ENCODE measurements at regions not wholly inside any gene's neighbourhood (a gene's known extent, or its start where the extent isn't known, plus 50 kb on each side); places are given as distances from the start of the nearest gene placed in this dataset.

- no peaks in the 10 kb centered on the region for H3K9me3 ChIP-seq (ENCODE audit: control insufficient read depth, low read depth, low read length)
- Mint-ChIP-seq H3K4me1 (no peaks in the 10 kb centered on the region), H3K4me3 (no peak overlapping the region), H3K36me3 (ENCODE audit: insufficient read depth in 1 of 3, low read depth in 3 of 3) (peaks cover 4 to 10% (median 4%) of the 10 kb centered on the region in 3 experiments; a peak in 5 of 7 replicates), H3K27ac (no peak overlapping the region), H3K27me3 (ENCODE audit: low read depth) (no peaks in the 10 kb centered on the region), H3K9me3 (peaks cover 12 to 20% of the 10 kb centered on the region in 2 experiments)
- H3K4me1 ChIP-seq (ENCODE audit: insufficient read depth, low read length): no peaks in the 10 kb centered on the region
- H3K27me3 ChIP-seq (ENCODE audit: insufficient read depth, low read length): no peaks in the 10 kb centered on the region
- no peak overlapping the region for H4K91ac ChIP-seq (ENCODE audit: insufficient read length, low read depth, low read length)
- H3K23me2 ChIP-seq (ENCODE audit: insufficient read length, low read depth, low read length, poor library complexity, severe bottlenecking): no peaks in the 10 kb centered on the region
- H2BK20ac ChIP-seq (ENCODE audit: low read depth, low read length, poor library complexity, severe bottlenecking): no peak overlapping the region
- no peak overlapping the region for H3K18ac ChIP-seq (ENCODE audit: insufficient read length, low read depth, low read length)
- no peaks in the 10 kb centered on the region for H3K79me1 ChIP-seq (ENCODE audit: insufficient read depth, low read depth, low read length, poor library complexity, severe bottlenecking)
- no peak overlapping the region for H3K4ac ChIP-seq (ENCODE audit: low read depth, low read length)
- no peak overlapping the region for H3T11ph ChIP-seq (ENCODE audit: low read length)
- H2AFZ ChIP-seq (ENCODE audit: low read length): no peak overlapping the region
- no peaks in the 10 kb centered on the region for H3K79me2 ChIP-seq (ENCODE audit: insufficient read depth, low read length)
- no peak overlapping the region for H3K56ac ChIP-seq (ENCODE audit: insufficient read length, low read depth, low read length)
- no peak overlapping the region for H3K14ac ChIP-seq (ENCODE audit: insufficient read depth, low read length)
- no peak for DNase-seq
- no peak overlapping the region for H3K9ac ChIP-seq (ENCODE audit: extremely low read depth, insufficient read length, low read length)
- H3K4me2 ChIP-seq (ENCODE audit: insufficient read depth, insufficient read length, low read length): no peak overlapping the region
- H2BK15ac ChIP-seq (ENCODE audit: low read depth, low read length): no peak overlapping the region
- no peak overlapping the region for H2BK5ac ChIP-seq (ENCODE audit: insufficient read length, low read length)
- H4K8ac ChIP-seq (replicated peaks; ENCODE audit: insufficient read length, low read depth, low read length): no peak overlapping the region
- TF ChIP-seq, protein P1, sequence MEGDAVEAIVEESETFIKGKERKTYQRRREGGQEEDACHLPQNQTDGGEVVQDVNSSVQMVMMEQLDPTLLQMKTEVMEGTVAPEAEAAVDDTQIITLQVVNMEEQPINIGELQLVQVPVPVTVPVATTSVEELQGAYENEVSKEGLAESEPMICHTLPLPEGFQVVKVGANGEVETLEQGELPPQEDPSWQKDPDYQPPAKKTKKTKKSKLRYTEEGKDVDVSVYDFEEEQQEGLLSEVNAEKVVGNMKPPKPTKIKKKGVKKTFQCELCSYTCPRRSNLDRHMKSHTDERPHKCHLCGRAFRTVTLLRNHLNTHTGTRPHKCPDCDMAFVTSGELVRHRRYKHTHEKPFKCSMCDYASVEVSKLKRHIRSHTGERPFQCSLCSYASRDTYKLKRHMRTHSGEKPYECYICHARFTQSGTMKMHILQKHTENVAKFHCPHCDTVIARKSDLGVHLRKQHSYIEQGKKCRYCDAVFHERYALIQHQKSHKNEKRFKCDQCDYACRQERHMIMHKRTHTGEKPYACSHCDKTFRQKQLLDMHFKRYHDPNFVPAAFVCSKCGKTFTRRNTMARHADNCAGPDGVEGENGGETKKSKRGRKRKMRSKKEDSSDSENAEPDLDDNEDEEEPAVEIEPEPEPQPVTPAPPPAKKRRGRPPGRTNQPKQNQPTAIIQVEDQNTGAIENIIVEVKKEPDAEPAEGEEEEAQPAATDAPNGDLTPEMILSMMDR (conservative IDR thresholded peaks at IDR 0.05): no peak
- H4K5ac ChIP-seq (ENCODE audit: insufficient read length, low read depth, low read length): no peak overlapping the region
- H4K20me1 ChIP-seq (ENCODE audit: control insufficient read depth, insufficient read depth, insufficient read length): no peaks in the 10 kb centered on the region
- no peak overlapping the region for H2AK5ac ChIP-seq (ENCODE audit: insufficient read length, low read length)
- no peak overlapping the region for H2BK12ac ChIP-seq (ENCODE audit: insufficient read length, low read depth, low read length)
- H2BK120ac ChIP-seq (ENCODE audit: low read depth, low read length, poor library complexity, severe bottlenecking): no peak overlapping the region
- no CpG with 5 or more reads among the region's 3 CpGs for WGBS (ENCODE audit: extremely low coverage, insufficient read length, low lambda C conversion rate)
- no peak overlapping the region for H3K23ac ChIP-seq (ENCODE audit: insufficient read length, low read depth, low read length)
- H3K27ac ChIP-seq (ENCODE audit: insufficient read length, low read depth, low read length): no peak overlapping the region
Observed at GRCh38 chr10:111578076-111578475, 501.2 kb downstream of the ADRA2A start.
